K562 (cell line): ENCODE measurements at regions not wholly inside any gene's neighbourhood (a gene's known extent, or its start where the extent isn't known, plus 50 kb on each side); places are given as distances from the start of the nearest gene placed in this dataset.

Experiments used
- ATAC-seq: fragments of 200-7000 bp; cut with Tn5 transposase; 3 replicates; pipeline ENCODE4 v1.9.1; 2020; ENCODE audit warnings: moderate library complexity
- BruUV-seq: library from RNA; stranded (reverse); fragments of 400-500 nt; replicated peaks from 2 replicates; lab custom pipeline; 2021; lab: Mats Ljungman, UMichigan
- CTCF ChIA-PET: fragments of 300-600 bp; formaldehyde crosslinking; extraction: SDS; loops from one replicate; lab custom pipeline; 2021; ENCODE audit warnings: low intra/inter-chr PET ratio; lab: Yijun Ruan, JAX
- POLR2A ChIA-PET: fragments of 300-600, 350-650 bp; sonication (Branson Sonifier 250); formaldehyde crosslinking; extraction: SDS; loops from one replicate; lab custom pipeline; 2021; ENCODE audit warnings: antibody characterized with exemption, inconsistent platforms; lab: Yijun Ruan, JAX
- DNase-seq, 4 experiments: peaks; one replicate each; pipeline versions ENCODE4 v3.0.0 to v3.0.0-alpha.2; 2011 to 2018; ENCODE audit warnings: low spot score in 3 of 4, mixed read lengths in 3 of 4; ENCODE audit errors: extremely low read depth in 1 of 4
- FAIRE-seq: peaks from 2 replicates; lab custom pipeline; 2011; peaks lifted over from hg19 to GRCh38; lab: Jason Lieb, UNC
- H2AFZ ChIP-seq: 2 replicates; pipeline ENCODE4 v1.6.0; 2011; ENCODE audit warnings: low read depth, low read length, control low read depth, inconsistent platforms
- H3K27ac ChIP-seq: fragments of 200-600 bp; 3 replicates; pipeline ENCODE4 v1.8.0; 2011; ENCODE audit warnings: low read depth, mild to moderate bottlenecking, control low read depth, inconsistent platforms, low read length, moderate library complexity, mixed read lengths; ENCODE audit errors: extremely low read depth
- H3K27me3 ChIP-seq, 2 experiments: fragments of 300-600 bp in 1 of 2; 2 replicates in 1 of 2; 3 replicates in 1 of 2; pipeline versions ENCODE4 v1.6.0 to v1.8.0; 2011; ENCODE audit warnings: inconsistent platforms in 2 of 2, low read length in 2 of 2, mild to moderate bottlenecking in 1 of 2, mixed read lengths in 1 of 2, moderate library complexity in 1 of 2; ENCODE audit not compliant: control insufficient read depth in 2 of 2, insufficient read depth in 2 of 2
- H3K36me3 ChIP-seq: fragments of 300-600 bp; 3 replicates; pipeline ENCODE4 v1.8.0; 2011; ENCODE audit warnings: mild to moderate bottlenecking, low read length, inconsistent platforms; ENCODE audit not compliant: control insufficient read depth, insufficient read depth
- H3K4me1 ChIP-seq, 2 experiments: fragments of 200-600 bp in 1 of 2; replicated peaks in 1 of 2; 2 replicates in 1 of 2; 3 replicates in 1 of 2; pipeline versions ENCODE4 v1.5.1 to v1.8.0; 2011; ENCODE audit warnings: inconsistent platforms in 2 of 2, low read length in 2 of 2, mild to moderate bottlenecking in 1 of 2, mixed read lengths in 1 of 2, moderate library complexity in 1 of 2; ENCODE audit not compliant: control insufficient read depth in 2 of 2, insufficient read depth in 2 of 2
- H3K4me2 ChIP-seq: 2 replicates; pipeline ENCODE4 v1.6.1; 2011; ENCODE audit warnings: low read length, control low read depth, inconsistent platforms, mixed read lengths; ENCODE audit not compliant: insufficient read depth
- H3K4me3 ChIP-seq: fragments of 200-600 bp; sonication (generic), shearing (Covaris generic); 2 replicates; pipeline ENCODE4 v1.5.1; 2016; ENCODE audit warnings: control low read depth, inconsistent platforms
- H3K79me2 ChIP-seq: fragments of 200-600 bp; 3 replicates; pipeline ENCODE4 v1.8.0; 2011; ENCODE audit warnings: low read length, inconsistent platforms; ENCODE audit not compliant: control insufficient read depth, insufficient read depth
- H3K9ac ChIP-seq, 2 experiments: 2 replicates each; pipeline versions ENCODE4 v1.6.0 to v1.6.1; 2011; ENCODE audit warnings: low read depth in 2 of 2, low read length in 2 of 2, control low read depth in 1 of 2, inconsistent platforms in 1 of 2, mild to moderate bottlenecking in 1 of 2, mixed read lengths in 1 of 2; ENCODE audit not compliant: insufficient read depth in 1 of 2
- H3K9me1 ChIP-seq: one replicate; pipeline ENCODE4 v1.6.0; 2011; ENCODE audit warnings: inconsistent platforms, mild to moderate bottlenecking, low read length, moderate library complexity; ENCODE audit not compliant: control insufficient read depth, insufficient read depth
- H3K9me3 ChIP-seq: replicated peaks from 2 replicates; pipeline ENCODE4 v1.5.1; 2011; ENCODE audit warnings: low read depth, low read length, inconsistent platforms; ENCODE audit not compliant: control insufficient read depth, insufficient read depth
- H4K20me1 ChIP-seq: replicated peaks from 2 replicates; pipeline ENCODE4 v1.6.1; 2011; ENCODE audit warnings: low read length, inconsistent platforms, mixed read lengths; ENCODE audit not compliant: control insufficient read depth, insufficient read depth
- CTCF ChIP-seq, 3 experiments: IDR thresholded peaks in 2 of 3; conservative IDR thresholded peaks in 1 of 3; 2 replicates each; pipeline ENCODE4 v1.5.1; 2011 to 2012; ENCODE audit warnings: low read length in 3 of 3, mild to moderate bottlenecking in 3 of 3, control low read depth in 2 of 3, improper control_type of control experiment in 1 of 3, inconsistent platforms in 1 of 3, low read depth in 1 of 3, mixed read lengths in 1 of 3, moderate library complexity in 1 of 3; ENCODE audit not compliant: insufficient read depth in 2 of 3
- PCBP2 ChIP-seq: fragments of 200-400 bp; formaldehyde crosslinking; IDR thresholded peaks from 2 replicates; pipeline ENCODE4 v1.6.1; 2018; ENCODE audit warnings: low read length, low read depth, mild to moderate bottlenecking, moderate library complexity; ENCODE audit not compliant: poor library complexity, severe bottlenecking
- RAD21 ChIP-seq, 2 experiments: fragments of 250-450 bp in 1 of 2; fragments of 450-650 bp in 1 of 2; sonication (Bioruptor Pico) in 1 of 2; formaldehyde crosslinking in 1 of 2; IDR thresholded peaks in 1 of 2; conservative IDR thresholded peaks in 1 of 2; 2 replicates each; pipeline versions ENCODE4 v1.4.0 to v1.8.0; 2020 to 2022; ENCODE audit warnings: mild to moderate bottlenecking in 2 of 2, moderate library complexity in 1 of 2
- WGBS: fragments of 100-300 bp; shearing (Covaris generic); methylation state at CpG from one replicate; pipeline ENCODE4 v1.1.6; 2016; ENCODE audit warnings: low coverage, mixed read lengths; ENCODE audit not compliant: insufficient coverage; ENCODE audit errors: missing lambda C conversion rate; 5-methylcytosine and 5-hydroxymethylcytosine counted together
- in situ Hi-C: fragments of 300-500 bp; cut with MboI; formaldehyde crosslinking; loops from 4 replicates; pipeline ENCODE4 v1.15.0; 2018; ENCODE audit warnings: inconsistent platforms, mixed read lengths
- intact Hi-C: fragments of 100-400 bp; cut with micrococcal nuclease; formaldehyde crosslinking; loops from 2 replicates; pipeline ENCODE4 v1.14.2; 2022

- CTCF ChIA-PET, result no interaction called here
Observed at GRCh38 chrX:40496728-40497127, 84.0 kb upstream of the ATP6AP2 start.

More at GRCh38 chrX:40496728-40497127, 84.0 kb upstream of the ATP6AP2 start:
- DNase-seq (peak in 2 of 4 experiments; percentile 9 to 17), FAIRE-seq (no peak), ATAC-seq (peak; percentile 79)
- in situ Hi-C loops, result no loop called here
- H3K4me1 ChIP-seq, result peaks cover 0 to 3% of the 10 kb centered on the region in 2 experiments; a peak in 2 of 5 replicates
- BruUV-seq, result no TSS peak
- no peak overlapping the region for H3K27ac ChIP-seq
- peaks cover 0 to 17% of the 10 kb centered on the region in 2 experiments; a peak in 2 of 5 replicates for H3K27me3 ChIP-seq
- TF ChIP-seq RAD21 (CRISPR knock-in tag; conservative IDR thresholded peaks at IDR 0.05 in 1 of 2, IDR thresholded peaks at IDR 0.05 in 1 of 2), result 0 out of 4 replicates have a peak, but pooled peaks of 1 of the 2 experiments have one; percentile 11
- TF ChIP-seq PCBP2, result no peak
- TF ChIP-seq CTCF (IDR thresholded peaks at IDR 0.05 in 2 of 3, conservative IDR thresholded peaks at IDR 0.05 in 1 of 3; ENCODE audit: insufficient read depth in 2 of 3, low read depth in 1 of 3, low read length in 3 of 3), result peak in 2 of 3 experiments; percentile 32 to 33; a peak in 2 of 6 replicates
- H3K4me2 ChIP-seq, result no peak overlapping the region
- POLR2A ChIA-PET, result no interaction called here
- no peak overlapping the region for H3K4me3 ChIP-seq
- no peaks in the 10 kb centered on the region for H3K36me3 ChIP-seq
- no peaks in the 10 kb centered on the region for H3K9me3 ChIP-seq
- no peaks in the 10 kb centered on the region for H3K9me1 ChIP-seq
- intact Hi-C loops, result no loop called here
- H4K20me1 ChIP-seq, result no peaks in the 10 kb centered on the region
- no peak overlapping the region for H2AFZ ChIP-seq
- no peak overlapping the region for H3K9ac ChIP-seq
- WGBS, result 25% methylated on average over 4 of the region's 4 CpGs
- no peaks in the 10 kb centered on the region for H3K79me2 ChIP-seq
